GM23338 (cell line): ENCODE measurements at regions not wholly inside any gene's neighbourhood (a gene's known extent, or its start where the extent isn't known, plus 50 kb on each side); places are given as distances from the start of the nearest gene placed in this dataset.

Experiments
- CREB1 ChIP-seq: fragments of 250-450 bp; sonication (Bioruptor Pico); IDR thresholded peaks from 2 replicates; pipeline ENCODE4 v1.5.0; 2020; ENCODE audit warnings: low read depth, mild to moderate bottlenecking, moderate library complexity
- EZH2 ChIP-seq: fragments of 200-600 bp; sonication (generic); IDR thresholded peaks from one replicate; pipeline ENCODE4 v1.8.0; 2017; ENCODE audit warnings: antibody characterized with exemption, mild to moderate bottlenecking, low read depth; ENCODE audit not compliant: unreplicated experiment
- EZH2phosphoT487 ChIP-seq: fragments of 200-600 bp; sonication (generic); IDR thresholded peaks from one replicate; pipeline ENCODE4 v1.8.1; 2018; ENCODE audit warnings: antibody characterized with exemption; ENCODE audit not compliant: unreplicated experiment
- JUNB ChIP-seq: IDR thresholded peaks from one replicate; pipeline ENCODE4 v1.6.1; 2016; ENCODE audit warnings: antibody characterized with exemption; ENCODE audit not compliant: unreplicated experiment
- NANOG ChIP-seq: IDR thresholded peaks from 2 replicates; pipeline ENCODE4 v1.6.1; 2016; ENCODE audit warnings: antibody characterized with exemption, borderline replicate concordance
- POLR2AphosphoS5 ChIP-seq: IDR thresholded peaks from 2 replicates; pipeline ENCODE4 v1.6.1; 2016; ENCODE audit warnings: antibody characterized with exemption, low read depth
- STAT1 ChIP-seq: IDR thresholded peaks from one replicate; pipeline ENCODE4 v1.6.1; 2016; ENCODE audit warnings: antibody characterized with exemption; ENCODE audit not compliant: unreplicated experiment
- ZNF114 ChIP-seq: fragments of 250-450 bp; sonication (Bioruptor Pico); IDR thresholded peaks from 2 replicates; pipeline ENCODE4 v1.5.0; 2020; ENCODE audit warnings: mild to moderate bottlenecking, moderate library complexity
- ZNF331 ChIP-seq: fragments of 250-450 bp; sonication (Bioruptor Pico); IDR thresholded peaks from 2 replicates; pipeline ENCODE4 v1.5.0; 2020; ENCODE audit warnings: low read depth, mild to moderate bottlenecking, moderate library complexity
- TF ChIP-seq, protein P1 (sequence below), 2 experiments: fragments of 200-600 bp in 1 of 2; sonication (generic) in 1 of 2; conservative IDR thresholded peaks; 2 replicates each; pipeline versions ENCODE4 v1.5.1 to v1.6.1; 2016 to 2017; ENCODE audit warnings: antibody characterized with exemption in 2 of 2, low read depth in 2 of 2, mild to moderate bottlenecking in 2 of 2, moderate library complexity in 1 of 2
- TF ChIP-seq, protein P2 (sequence below): IDR thresholded peaks from one replicate; pipeline ENCODE4 v1.6.1; 2018; ENCODE audit warnings: antibody characterized with exemption; ENCODE audit not compliant: unreplicated experiment
- TF ChIP-seq, protein P3 (sequence below): IDR thresholded peaks from 2 replicates; pipeline ENCODE4 v1.6.1; 2016; ENCODE audit warnings: antibody characterized with exemption
- TF ChIP-seq, protein P4 (sequence below): fragments of 250-450 bp; sonication (Bioruptor Pico); IDR thresholded peaks from 2 replicates; pipeline ENCODE4 v1.5.0; 2020; ENCODE audit warnings: mild to moderate bottlenecking, moderate library complexity

DNA sequence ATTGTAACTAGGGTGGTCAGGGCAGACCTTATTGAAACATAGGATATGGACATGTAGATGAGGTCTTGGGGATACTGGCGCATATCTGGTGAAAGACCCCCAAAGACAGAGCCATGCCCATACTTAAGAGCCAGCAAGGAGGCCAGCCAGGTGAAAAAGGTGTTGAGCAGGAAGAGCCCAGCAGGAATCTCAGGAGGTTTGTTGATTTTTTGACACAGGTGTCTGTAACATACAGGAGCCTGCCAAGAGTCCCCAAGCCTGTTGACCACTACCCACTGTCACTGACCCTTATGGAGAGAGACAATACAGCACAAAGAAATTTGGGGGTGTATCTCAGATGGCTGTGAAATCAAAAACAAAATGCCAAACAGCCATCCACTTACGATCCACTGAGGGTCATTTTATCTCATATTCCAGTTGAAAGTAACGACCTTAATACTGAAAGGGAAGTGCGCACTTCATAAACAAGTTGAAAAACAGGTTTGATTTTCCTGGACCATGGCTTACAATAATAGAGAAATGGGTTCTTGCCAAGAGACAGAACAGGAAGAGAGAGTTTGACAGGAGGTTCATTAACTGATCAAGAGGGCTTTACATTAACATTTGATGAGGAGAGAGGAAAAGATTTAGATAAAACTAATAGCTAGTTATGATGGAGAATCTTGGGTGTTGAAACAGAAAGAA lies 163.6 kb downstream of the GLUL start:
- TF ChIP-seq, protein P1, sequence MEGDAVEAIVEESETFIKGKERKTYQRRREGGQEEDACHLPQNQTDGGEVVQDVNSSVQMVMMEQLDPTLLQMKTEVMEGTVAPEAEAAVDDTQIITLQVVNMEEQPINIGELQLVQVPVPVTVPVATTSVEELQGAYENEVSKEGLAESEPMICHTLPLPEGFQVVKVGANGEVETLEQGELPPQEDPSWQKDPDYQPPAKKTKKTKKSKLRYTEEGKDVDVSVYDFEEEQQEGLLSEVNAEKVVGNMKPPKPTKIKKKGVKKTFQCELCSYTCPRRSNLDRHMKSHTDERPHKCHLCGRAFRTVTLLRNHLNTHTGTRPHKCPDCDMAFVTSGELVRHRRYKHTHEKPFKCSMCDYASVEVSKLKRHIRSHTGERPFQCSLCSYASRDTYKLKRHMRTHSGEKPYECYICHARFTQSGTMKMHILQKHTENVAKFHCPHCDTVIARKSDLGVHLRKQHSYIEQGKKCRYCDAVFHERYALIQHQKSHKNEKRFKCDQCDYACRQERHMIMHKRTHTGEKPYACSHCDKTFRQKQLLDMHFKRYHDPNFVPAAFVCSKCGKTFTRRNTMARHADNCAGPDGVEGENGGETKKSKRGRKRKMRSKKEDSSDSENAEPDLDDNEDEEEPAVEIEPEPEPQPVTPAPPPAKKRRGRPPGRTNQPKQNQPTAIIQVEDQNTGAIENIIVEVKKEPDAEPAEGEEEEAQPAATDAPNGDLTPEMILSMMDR (conservative IDR thresholded peaks at IDR 0.05; ENCODE audit: low read depth in 2 of 2), result no peak
- TF ChIP-seq POLR2AphosphoS5, result no peak
- TF ChIP-seq EZH2, result no peak
- no peak for TF ChIP-seq CREB1
- no peak for TF ChIP-seq NANOG
- no peak for TF ChIP-seq EZH2phosphoT487
- TF ChIP-seq, protein P2, sequence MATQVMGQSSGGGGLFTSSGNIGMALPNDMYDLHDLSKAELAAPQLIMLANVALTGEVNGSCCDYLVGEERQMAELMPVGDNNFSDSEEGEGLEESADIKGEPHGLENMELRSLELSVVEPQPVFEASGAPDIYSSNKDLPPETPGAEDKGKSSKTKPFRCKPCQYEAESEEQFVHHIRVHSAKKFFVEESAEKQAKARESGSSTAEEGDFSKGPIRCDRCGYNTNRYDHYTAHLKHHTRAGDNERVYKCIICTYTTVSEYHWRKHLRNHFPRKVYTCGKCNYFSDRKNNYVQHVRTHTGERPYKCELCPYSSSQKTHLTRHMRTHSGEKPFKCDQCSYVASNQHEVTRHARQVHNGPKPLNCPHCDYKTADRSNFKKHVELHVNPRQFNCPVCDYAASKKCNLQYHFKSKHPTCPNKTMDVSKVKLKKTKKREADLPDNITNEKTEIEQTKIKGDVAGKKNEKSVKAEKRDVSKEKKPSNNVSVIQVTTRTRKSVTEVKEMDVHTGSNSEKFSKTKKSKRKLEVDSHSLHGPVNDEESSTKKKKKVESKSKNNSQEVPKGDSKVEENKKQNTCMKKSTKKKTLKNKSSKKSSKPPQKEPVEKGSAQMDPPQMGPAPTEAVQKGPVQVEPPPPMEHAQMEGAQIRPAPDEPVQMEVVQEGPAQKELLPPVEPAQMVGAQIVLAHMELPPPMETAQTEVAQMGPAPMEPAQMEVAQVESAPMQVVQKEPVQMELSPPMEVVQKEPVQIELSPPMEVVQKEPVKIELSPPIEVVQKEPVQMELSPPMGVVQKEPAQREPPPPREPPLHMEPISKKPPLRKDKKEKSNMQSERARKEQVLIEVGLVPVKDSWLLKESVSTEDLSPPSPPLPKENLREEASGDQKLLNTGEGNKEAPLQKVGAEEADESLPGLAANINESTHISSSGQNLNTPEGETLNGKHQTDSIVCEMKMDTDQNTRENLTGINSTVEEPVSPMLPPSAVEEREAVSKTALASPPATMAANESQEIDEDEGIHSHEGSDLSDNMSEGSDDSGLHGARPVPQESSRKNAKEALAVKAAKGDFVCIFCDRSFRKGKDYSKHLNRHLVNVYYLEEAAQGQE, result no peak
- no peak for TF ChIP-seq STAT1
- TF ChIP-seq, protein P3, sequence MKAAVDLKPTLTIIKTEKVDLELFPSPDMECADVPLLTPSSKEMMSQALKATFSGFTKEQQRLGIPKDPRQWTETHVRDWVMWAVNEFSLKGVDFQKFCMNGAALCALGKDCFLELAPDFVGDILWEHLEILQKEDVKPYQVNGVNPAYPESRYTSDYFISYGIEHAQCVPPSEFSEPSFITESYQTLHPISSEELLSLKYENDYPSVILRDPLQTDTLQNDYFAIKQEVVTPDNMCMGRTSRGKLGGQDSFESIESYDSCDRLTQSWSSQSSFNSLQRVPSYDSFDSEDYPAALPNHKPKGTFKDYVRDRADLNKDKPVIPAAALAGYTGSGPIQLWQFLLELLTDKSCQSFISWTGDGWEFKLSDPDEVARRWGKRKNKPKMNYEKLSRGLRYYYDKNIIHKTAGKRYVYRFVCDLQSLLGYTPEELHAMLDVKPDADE, result no peak
- TF ChIP-seq ZNF114, result no peak
- no peak for TF ChIP-seq JUNB
- TF ChIP-seq ZNF331, result no peak
- TF ChIP-seq, protein P4, sequence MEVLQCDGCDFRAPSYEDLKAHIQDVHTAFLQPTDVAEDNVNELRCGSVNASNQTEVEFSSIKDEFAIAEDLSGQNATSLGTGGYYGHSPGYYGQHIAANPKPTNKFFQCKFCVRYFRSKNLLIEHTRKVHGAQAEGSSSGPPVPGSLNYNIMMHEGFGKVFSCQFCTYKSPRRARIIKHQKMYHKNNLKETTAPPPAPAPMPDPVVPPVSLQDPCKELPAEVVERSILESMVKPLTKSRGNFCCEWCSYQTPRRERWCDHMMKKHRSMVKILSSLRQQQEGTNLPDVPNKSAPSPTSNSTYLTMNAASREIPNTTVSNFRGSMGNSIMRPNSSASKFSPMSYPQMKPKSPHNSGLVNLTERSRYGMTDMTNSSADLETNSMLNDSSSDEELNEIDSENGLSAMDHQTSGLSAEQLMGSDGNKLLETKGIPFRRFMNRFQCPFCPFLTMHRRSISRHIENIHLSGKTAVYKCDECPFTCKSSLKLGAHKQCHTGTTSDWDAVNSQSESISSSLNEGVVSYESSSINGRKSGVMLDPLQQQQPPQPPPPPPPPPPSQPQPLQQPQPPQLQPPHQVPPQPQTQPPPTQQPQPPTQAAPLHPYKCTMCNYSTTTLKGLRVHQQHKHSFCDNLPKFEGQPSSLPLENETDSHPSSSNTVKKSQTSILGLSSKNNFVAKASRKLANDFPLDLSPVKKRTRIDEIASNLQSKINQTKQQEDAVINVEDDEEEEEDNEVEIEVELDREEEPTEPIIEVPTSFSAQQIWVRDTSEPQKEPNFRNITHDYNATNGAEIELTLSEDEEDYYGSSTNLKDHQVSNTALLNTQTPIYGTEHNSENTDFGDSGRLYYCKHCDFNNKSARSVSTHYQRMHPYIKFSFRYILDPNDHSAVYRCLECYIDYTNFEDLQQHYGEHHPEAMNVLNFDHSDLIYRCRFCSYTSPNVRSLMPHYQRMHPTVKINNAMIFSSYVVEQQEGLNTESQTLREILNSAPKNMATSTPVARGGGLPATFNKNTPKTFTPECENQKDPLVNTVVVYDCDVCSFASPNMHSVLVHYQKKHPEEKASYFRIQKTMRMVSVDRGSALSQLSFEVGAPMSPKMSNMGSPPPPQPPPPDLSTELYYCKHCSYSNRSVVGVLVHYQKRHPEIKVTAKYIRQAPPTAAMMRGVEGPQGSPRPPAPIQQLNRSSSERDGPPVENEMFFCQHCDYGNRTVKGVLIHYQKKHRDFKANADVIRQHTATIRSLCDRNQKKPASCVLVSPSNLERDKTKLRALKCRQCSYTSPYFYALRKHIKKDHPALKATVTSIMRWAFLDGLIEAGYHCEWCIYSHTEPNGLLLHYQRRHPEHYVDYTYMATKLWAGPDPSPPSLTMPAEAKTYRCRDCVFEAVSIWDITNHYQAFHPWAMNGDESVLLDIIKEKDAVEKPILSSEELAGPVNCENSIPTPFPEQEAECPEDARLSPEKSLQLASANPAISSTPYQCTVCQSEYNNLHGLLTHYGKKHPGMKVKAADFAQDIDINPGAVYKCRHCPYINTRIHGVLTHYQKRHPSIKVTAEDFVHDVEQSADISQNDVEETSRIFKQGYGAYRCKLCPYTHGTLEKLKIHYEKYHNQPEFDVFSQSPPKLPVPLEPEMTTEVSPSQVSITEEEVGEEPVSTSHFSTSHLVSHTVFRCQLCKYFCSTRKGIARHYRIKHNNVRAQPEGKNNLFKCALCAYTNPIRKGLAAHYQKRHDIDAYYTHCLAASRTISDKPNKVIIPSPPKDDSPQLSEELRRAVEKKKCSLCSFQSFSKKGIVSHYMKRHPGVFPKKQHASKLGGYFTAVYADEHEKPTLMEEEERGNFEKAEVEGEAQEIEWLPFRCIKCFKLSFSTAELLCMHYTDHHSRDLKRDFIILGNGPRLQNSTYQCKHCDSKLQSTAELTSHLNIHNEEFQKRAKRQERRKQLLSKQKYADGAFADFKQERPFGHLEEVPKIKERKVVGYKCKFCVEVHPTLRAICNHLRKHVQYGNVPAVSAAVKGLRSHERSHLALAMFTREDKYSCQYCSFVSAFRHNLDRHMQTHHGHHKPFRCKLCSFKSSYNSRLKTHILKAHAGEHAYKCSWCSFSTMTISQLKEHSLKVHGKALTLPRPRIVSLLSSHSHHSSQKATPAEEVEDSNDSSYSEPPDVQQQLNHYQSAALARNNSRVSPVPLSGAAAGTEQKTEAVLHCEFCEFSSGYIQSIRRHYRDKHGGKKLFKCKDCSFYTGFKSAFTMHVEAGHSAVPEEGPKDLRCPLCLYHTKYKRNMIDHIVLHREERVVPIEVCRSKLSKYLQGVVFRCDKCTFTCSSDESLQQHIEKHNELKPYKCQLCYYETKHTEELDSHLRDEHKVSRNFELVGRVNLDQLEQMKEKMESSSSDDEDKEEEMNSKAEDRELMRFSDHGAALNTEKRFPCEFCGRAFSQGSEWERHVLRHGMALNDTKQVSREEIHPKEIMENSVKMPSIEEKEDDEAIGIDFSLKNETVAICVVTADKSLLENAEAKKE, result no peak
